ENCODE measurements at regions not wholly inside any gene's neighbourhood (a gene's known extent, or its start where the extent isn't known, plus 50 kb on each side); places are given as distances from the start of the nearest gene placed in this dataset.

GRCh38 chrX:121336831-121337421, 289.5 kb downstream of the GLUD2 start:
- Histone ChIP-seq H3K36me3 (ENCODE audit: control insufficient read depth, insufficient read depth, low read length) (no peaks in the 10 kb centered on the region), H3K27me3 (ENCODE audit: control insufficient read depth, insufficient read depth, low read length) (no peaks in the 10 kb centered on the region), H3K4me3 (ENCODE audit: low read depth, low read length) (no peak overlapping the region)
- DNase-seq (ENCODE audit: low read depth): peak; percentile 78
- TF ChIP-seq CTCF (IDR thresholded peaks at IDR 0.05; ENCODE audit: insufficient read depth, low read length, severe bottlenecking): no peak
- FAIRE-seq: no peak

- no peak overlapping the region for H3K4me3 ChIP-seq (ENCODE audit: low read depth, low read length)
- no peak for FAIRE-seq
- H3K36me3 ChIP-seq (ENCODE audit: control insufficient read depth, insufficient read depth, low read length): no peaks in the 10 kb centered on the region
- no peak for TF ChIP-seq CTCF (IDR thresholded peaks at IDR 0.05; ENCODE audit: insufficient read depth, low read length, severe bottlenecking)
- H3K27me3 ChIP-seq (ENCODE audit: control insufficient read depth, insufficient read depth, low read length): no peaks in the 10 kb centered on the region
- DNase-seq (ENCODE audit: low read depth): no peak
These were observed 290.4 kb downstream of the GLUD2 start for GRCh38 chrX:121337816-121338215.

- no peaks in the 10 kb centered on the region for H3K36me3 ChIP-seq (ENCODE audit: control insufficient read depth, insufficient read depth, low read length)
- no peaks in the 10 kb centered on the region for H3K27me3 ChIP-seq (ENCODE audit: control insufficient read depth, insufficient read depth, low read length)
These were observed 301.9 kb downstream of the GLUD2 start for GRCh38 chrX:121349263-121349662.

GRCh38 chrX:121356139-121356849, 308.9 kb downstream of the GLUD2 start:
- FAIRE-seq (no peak), DNase-seq (ENCODE audit: low read depth) (no peak)
- TF ChIP-seq CTCF (IDR thresholded peaks at IDR 0.05; ENCODE audit: insufficient read depth, low read length, severe bottlenecking): no peak
- Histone ChIP-seq H3K36me3 (ENCODE audit: control insufficient read depth, insufficient read depth, low read length) (no peaks in the 10 kb centered on the region), H3K4me3 (ENCODE audit: low read depth, low read length) (no peak overlapping the region), H3K27me3 (ENCODE audit: control insufficient read depth, insufficient read depth, low read length) (no peaks in the 10 kb centered on the region)

More at GRCh38 chrX:121349263-121349662, 301.9 kb downstream of the GLUD2 start:
- no peak overlapping the region for H3K4me3 ChIP-seq (ENCODE audit: low read depth, low read length)
- no peak for TF ChIP-seq CTCF (IDR thresholded peaks at IDR 0.05; ENCODE audit: insufficient read depth, low read length, severe bottlenecking)
- DNase-seq (ENCODE audit: low read depth): no peak
- no peak for FAIRE-seq

GRCh38 chrX:121356850-121357171, 309.4 kb downstream of the GLUD2 start:
- no peaks in the 10 kb centered on the region for H3K27me3 ChIP-seq (ENCODE audit: control insufficient read depth, insufficient read depth, low read length)
- FAIRE-seq (no peak), DNase-seq (ENCODE audit: low read depth) (no peak)
- no peaks in the 10 kb centered on the region for H3K36me3 ChIP-seq (ENCODE audit: control insufficient read depth, insufficient read depth, low read length)
- no peak for TF ChIP-seq CTCF (IDR thresholded peaks at IDR 0.05; ENCODE audit: insufficient read depth, low read length, severe bottlenecking)
- H3K4me3 ChIP-seq (ENCODE audit: low read depth, low read length): no peak overlapping the region

- FAIRE-seq (no peak), DNase-seq (ENCODE audit: low read depth) (no peak)
- no peak for TF ChIP-seq CTCF (IDR thresholded peaks at IDR 0.05; ENCODE audit: insufficient read depth, low read length, severe bottlenecking)
- Histone ChIP-seq H3K27me3 (ENCODE audit: control insufficient read depth, insufficient read depth, low read length) (no peaks in the 10 kb centered on the region), H3K36me3 (ENCODE audit: control insufficient read depth, insufficient read depth, low read length) (no peaks in the 10 kb centered on the region), H3K4me3 (ENCODE audit: low read depth, low read length) (no peak overlapping the region)
These were observed 312.9 kb downstream of the GLUD2 start for GRCh38 chrX:121360280-121360679.
